ENCODE measurements at regions not wholly inside any gene's neighbourhood (a gene's known extent, or its start where the extent isn't known, plus 50 kb on each side); places are given as distances from the start of the nearest gene placed in this dataset.

DNA sequence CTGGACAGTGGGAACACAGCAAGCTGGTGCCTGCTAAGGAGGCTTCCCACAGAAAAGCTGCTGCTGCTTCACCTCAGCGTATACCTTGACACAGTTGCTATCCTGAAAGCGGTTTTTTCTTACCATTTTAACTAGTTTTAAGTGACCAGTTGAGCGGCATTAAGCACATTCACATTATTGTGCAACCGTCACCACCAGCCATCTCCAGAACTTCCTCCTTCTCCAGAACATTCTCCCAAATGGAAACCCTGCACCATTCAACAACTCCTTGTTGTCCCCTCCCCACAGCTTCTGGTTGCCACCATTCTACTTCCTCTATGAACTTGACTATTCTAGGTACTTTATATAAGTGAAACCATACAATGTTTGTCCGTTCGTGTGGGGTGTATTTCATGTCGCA, 169.9 kb downstream of the SNX10 start:
- TF ChIP-seq, protein P1, sequence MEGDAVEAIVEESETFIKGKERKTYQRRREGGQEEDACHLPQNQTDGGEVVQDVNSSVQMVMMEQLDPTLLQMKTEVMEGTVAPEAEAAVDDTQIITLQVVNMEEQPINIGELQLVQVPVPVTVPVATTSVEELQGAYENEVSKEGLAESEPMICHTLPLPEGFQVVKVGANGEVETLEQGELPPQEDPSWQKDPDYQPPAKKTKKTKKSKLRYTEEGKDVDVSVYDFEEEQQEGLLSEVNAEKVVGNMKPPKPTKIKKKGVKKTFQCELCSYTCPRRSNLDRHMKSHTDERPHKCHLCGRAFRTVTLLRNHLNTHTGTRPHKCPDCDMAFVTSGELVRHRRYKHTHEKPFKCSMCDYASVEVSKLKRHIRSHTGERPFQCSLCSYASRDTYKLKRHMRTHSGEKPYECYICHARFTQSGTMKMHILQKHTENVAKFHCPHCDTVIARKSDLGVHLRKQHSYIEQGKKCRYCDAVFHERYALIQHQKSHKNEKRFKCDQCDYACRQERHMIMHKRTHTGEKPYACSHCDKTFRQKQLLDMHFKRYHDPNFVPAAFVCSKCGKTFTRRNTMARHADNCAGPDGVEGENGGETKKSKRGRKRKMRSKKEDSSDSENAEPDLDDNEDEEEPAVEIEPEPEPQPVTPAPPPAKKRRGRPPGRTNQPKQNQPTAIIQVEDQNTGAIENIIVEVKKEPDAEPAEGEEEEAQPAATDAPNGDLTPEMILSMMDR (IDR thresholded peaks at IDR 0.05 in 8 of 11, conservative IDR thresholded peaks at IDR 0.05 in 3 of 11): no peak
- no peak for TF ChIP-seq POLR2A (IDR thresholded peaks at IDR 0.05)

All from spleen (tissue), 7 donors.